PC-3 (cell line): ENCODE measurements at regions not wholly inside any gene's neighbourhood (a gene's known extent, or its start where the extent isn't known, plus 50 kb on each side); places are given as distances from the start of the nearest gene placed in this dataset.

Experiments
- ATAC-seq: fragments of 200-7000 bp; cut with Tn5 transposase; 2 replicates; pipeline ENCODE4 v1.9.1; 2020; ENCODE audit warnings: mild to moderate bottlenecking, moderate library complexity
- BruUV-seq: library from RNA; stranded (reverse); fragments of 400-500 nt; replicated peaks from 2 replicates; lab custom pipeline; 2021; lab: Mats Ljungman, UMichigan
- CTCF ChIA-PET: fragments of 300-600 bp; sonication (Branson Sonifier 250); formaldehyde crosslinking; loops from one replicate; lab custom pipeline; 2022; ENCODE audit warnings: antibody characterized with exemption; lab: Charles Lee
- POLR2A ChIA-PET: fragments of 300-600 bp; sonication (Branson Sonifier 250); formaldehyde crosslinking; loops from one replicate; lab custom pipeline; 2022; ENCODE audit warnings: antibody characterized with exemption; ENCODE audit not compliant: unreplicated experiment; lab: Charles Lee
- DNase-seq: peaks from one replicate; pipeline ENCODE4 v3.0.0-alpha.2; 2015
- H2AFZ ChIP-seq: fragments of 300-600 bp; sonication (generic); 2 replicates; pipeline ENCODE4 v1.6.0; 2016; ENCODE audit warnings: antibody characterized with exemption, low read length
- H3F3A ChIP-seq: fragments of 300-600 bp; sonication (generic); one replicate; pipeline ENCODE4 v1.6.0; 2017; ENCODE audit warnings: antibody characterized with exemption, low read length, control low read depth, mild to moderate bottlenecking; ENCODE audit not compliant: unreplicated experiment
- H3K27ac ChIP-seq: fragments of 300-600 bp; sonication (generic); 2 replicates; pipeline ENCODE4 v1.5.1; 2016; ENCODE audit warnings: mild to moderate bottlenecking, low read length
- H3K27me3 ChIP-seq: fragments of 300-600 bp; sonication (generic); 2 replicates; pipeline ENCODE4 v1.6.1; 2016; ENCODE audit warnings: low read length, mixed read lengths
- H3K36me3 ChIP-seq: fragments of 300-600 bp; sonication (generic); 2 replicates; pipeline ENCODE4 v1.6.1; 2016; ENCODE audit warnings: low read depth, mixed run types, low read length, mixed read lengths
- H3K4me1 ChIP-seq: fragments of 300-600 bp; sonication (generic); 2 replicates; pipeline ENCODE4 v1.5.1; 2016; ENCODE audit warnings: low read length; ENCODE audit not compliant: insufficient read depth
- H3K4me2 ChIP-seq: fragments of 300-600 bp; sonication (generic); 2 replicates; pipeline ENCODE4 v1.6.0; 2016; ENCODE audit warnings: low read length
- H3K4me3 ChIP-seq: fragments of 300-600 bp; sonication (generic); 2 replicates; pipeline ENCODE4 v1.5.1; 2016; ENCODE audit warnings: mild to moderate bottlenecking, low read length, mixed read lengths
- H3K79me2 ChIP-seq: fragments of 300-600 bp; sonication (generic); 2 replicates; pipeline ENCODE4 v1.6.1; 2017; ENCODE audit warnings: low read length, mixed read lengths
- H3K9ac ChIP-seq: fragments of 300-600 bp; sonication (generic); 2 replicates; pipeline ENCODE4 v1.6.0; 2016; ENCODE audit warnings: mild to moderate bottlenecking, low read length
- H3K9me2 ChIP-seq: fragments of 300-600 bp; sonication (generic); replicated peaks from 2 replicates; pipeline ENCODE4 v1.6.1; 2016; ENCODE audit warnings: mixed run types, low read length, mixed read lengths
- H3K9me3 ChIP-seq: fragments of 300-600 bp; sonication (generic); 2 replicates; pipeline ENCODE4 v1.6.1; 2016; ENCODE audit warnings: low read length, mixed read lengths
- H4K20me1 ChIP-seq: fragments of 300-600 bp; sonication (generic); 2 replicates; pipeline ENCODE4 v1.6.1; 2016; ENCODE audit warnings: low read length, mixed read lengths
- EZH2 ChIP-seq: fragments of 300-600 bp; sonication (generic); IDR thresholded peaks from one replicate; pipeline ENCODE4 v1.6.1; 2017; ENCODE audit warnings: antibody characterized with exemption, mild to moderate bottlenecking, low read length; ENCODE audit not compliant: unreplicated experiment
- EZH2phosphoT487 ChIP-seq: fragments of 300-600 bp; sonication (generic); IDR thresholded peaks from 2 replicates; pipeline ENCODE4 v1.6.1; 2018; ENCODE audit warnings: mild to moderate bottlenecking, antibody characterized with exemption, low read length, borderline replicate concordance
- intact Hi-C: fragments of 100-400 bp; cut with micrococcal nuclease; formaldehyde crosslinking; loops from 2 replicates; pipeline ENCODE4 v1.9.0; 2023
- TF ChIP-seq, protein P1 (sequence below): fragments of 300-600 bp; sonication (generic); conservative IDR thresholded peaks from 2 replicates; pipeline ENCODE4 v1.5.1; 2017; ENCODE audit warnings: antibody characterized with exemption, low read depth, mild to moderate bottlenecking, low read length

GRCh38 chr20:24756292-24757025 is 192.6 kb upstream of the CST7 start:
- BruUV-seq = no TSS peak
- Histone ChIP-seq H3K9me3 (no peaks in the 10 kb centered on the region; the same call in 1 of the 2 replicates), H3K27me3 (peaks cover 61% of the 10 kb centered on the region), H2AFZ (no peak overlapping the region), H3K4me1 (no peaks in the 10 kb centered on the region), H3K79me2 (no peaks in the 10 kb centered on the region), H3F3A (no peaks in the 10 kb centered on the region), H4K20me1 (no peaks in the 10 kb centered on the region), H3K36me3 (no peaks in the 10 kb centered on the region), H3K9me2 (no peaks in the 10 kb centered on the region), H3K27ac (no peak overlapping the region), H3K4me3 (no peak overlapping the region), H3K4me2 (no peak overlapping the region), H3K9ac (no peak overlapping the region)
- no peak for ATAC-seq
- ChIA-PET CTCF (no interaction called here), POLR2A (no interaction called here)
- intact Hi-C loops = no loop called here
- TF ChIP-seq EZH2phosphoT487 = no peak
- no peak for TF ChIP-seq EZH2
- TF ChIP-seq, protein P1, sequence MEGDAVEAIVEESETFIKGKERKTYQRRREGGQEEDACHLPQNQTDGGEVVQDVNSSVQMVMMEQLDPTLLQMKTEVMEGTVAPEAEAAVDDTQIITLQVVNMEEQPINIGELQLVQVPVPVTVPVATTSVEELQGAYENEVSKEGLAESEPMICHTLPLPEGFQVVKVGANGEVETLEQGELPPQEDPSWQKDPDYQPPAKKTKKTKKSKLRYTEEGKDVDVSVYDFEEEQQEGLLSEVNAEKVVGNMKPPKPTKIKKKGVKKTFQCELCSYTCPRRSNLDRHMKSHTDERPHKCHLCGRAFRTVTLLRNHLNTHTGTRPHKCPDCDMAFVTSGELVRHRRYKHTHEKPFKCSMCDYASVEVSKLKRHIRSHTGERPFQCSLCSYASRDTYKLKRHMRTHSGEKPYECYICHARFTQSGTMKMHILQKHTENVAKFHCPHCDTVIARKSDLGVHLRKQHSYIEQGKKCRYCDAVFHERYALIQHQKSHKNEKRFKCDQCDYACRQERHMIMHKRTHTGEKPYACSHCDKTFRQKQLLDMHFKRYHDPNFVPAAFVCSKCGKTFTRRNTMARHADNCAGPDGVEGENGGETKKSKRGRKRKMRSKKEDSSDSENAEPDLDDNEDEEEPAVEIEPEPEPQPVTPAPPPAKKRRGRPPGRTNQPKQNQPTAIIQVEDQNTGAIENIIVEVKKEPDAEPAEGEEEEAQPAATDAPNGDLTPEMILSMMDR = no peak
- DNase-seq = no peak

GRCh38 chr20:24761220-24762065 is 187.6 kb upstream of the CST7 start:
- peaks cover 74% of the 10 kb centered on the region for H3K27me3 ChIP-seq
- ChIA-PET CTCF (no interaction called here), POLR2A (no interaction called here)
- intact Hi-C loops = no loop called here
- no peak for DNase-seq
- no peak overlapping the region for H2AFZ ChIP-seq
- no peak for ATAC-seq
- no peaks in the 10 kb centered on the region for H3K9me2 ChIP-seq
- H3K9me3 ChIP-seq = no peaks in the 10 kb centered on the region; the same call in 1 of the 2 replicates
- H3K4me2 ChIP-seq = no peak overlapping the region
- no peaks in the 10 kb centered on the region for H4K20me1 ChIP-seq
- no peaks in the 10 kb centered on the region for H3K36me3 ChIP-seq
- H3K9ac ChIP-seq = no peak overlapping the region
- H3K27ac ChIP-seq = no peak overlapping the region
- no peak overlapping the region for H3K4me3 ChIP-seq
- no peak for TF ChIP-seq EZH2phosphoT487
- TF ChIP-seq EZH2 = no peak
- TF ChIP-seq, protein P1 = no peak
- no peaks in the 10 kb centered on the region for H3F3A ChIP-seq
- no peaks in the 10 kb centered on the region for H3K4me1 ChIP-seq
- BruUV-seq = no TSS peak
- no peaks in the 10 kb centered on the region for H3K79me2 ChIP-seq
